K562 (cell line): ENCODE measurements at regions not wholly inside any gene's neighbourhood (a gene's known extent, or its start where the extent isn't known, plus 50 kb on each side); places are given as distances from the start of the nearest gene placed in this dataset.

ENCODE experiments used
- CUX1 ChIP-seq: fragments of 200-800 bp; sonication (Bioruptor generic); IDR thresholded peaks from 2 replicates; pipeline ENCODE4 v1.6.1; 2016; ENCODE audit warnings: missing genetic modification characterization, missing compliant biosample characterization
- DNMT1 ChIP-seq: fragments of 450-650 bp; IDR thresholded peaks from 2 replicates; pipeline ENCODE4 v1.6.1; 2016; ENCODE audit warnings: antibody characterized with exemption, mild to moderate bottlenecking
- FOXA1 ChIP-seq: fragments of 450-650 bp; IDR thresholded peaks from 2 replicates; pipeline ENCODE4 v1.6.1; 2016; ENCODE audit warnings: mild to moderate bottlenecking, borderline replicate concordance
- HNRNPL ChIP-seq: fragments of 200-400 bp; formaldehyde crosslinking; IDR thresholded peaks from 2 replicates; pipeline ENCODE4 v1.6.1; 2017; ENCODE audit warnings: low read depth, mild to moderate bottlenecking, low read length
- PRPF4 ChIP-seq: fragments of 200-400 bp; formaldehyde crosslinking; IDR thresholded peaks from one replicate; pipeline ENCODE4 v1.6.1; 2017; ENCODE audit warnings: low read length, low read depth, mild to moderate bottlenecking; ENCODE audit not compliant: insufficient read depth, poor library complexity, severe bottlenecking
- SIRT6 ChIP-seq: IDR thresholded peaks from one replicate; pipeline ENCODE4 v1.6.1; 2012; ENCODE audit warnings: low read depth, mild to moderate bottlenecking, control low read depth, inconsistent platforms, low read length, moderate library complexity
- SP1 ChIP-seq: sonication (generic); formaldehyde crosslinking; IDR thresholded peaks from 2 replicates; pipeline ENCODE4 v1.8.1; 2022; ENCODE audit warnings: mild to moderate bottlenecking, missing genetic modification reagents
- ZBTB7A ChIP-seq: IDR thresholded peaks from 2 replicates; pipeline ENCODE4 v1.6.1; 2011; ENCODE audit warnings: low read depth, mild to moderate bottlenecking, low read length, moderate library complexity, borderline replicate concordance; ENCODE audit not compliant: control insufficient read depth
- ZNF507 ChIP-seq: conservative IDR thresholded peaks from 2 replicates; pipeline ENCODE4 v1.6.1; 2017; ENCODE audit warnings: missing genetic modification characterization, missing compliant biosample characterization
- ZNF57 ChIP-seq: fragments of 450-650 bp; formaldehyde crosslinking; IDR thresholded peaks from 2 replicates; pipeline ENCODE4 v1.4.0; 2020; ENCODE audit warnings: mild to moderate bottlenecking, moderate library complexity
- ZNF668 ChIP-seq: fragments of 250-450 bp; sonication (Bioruptor Pico); IDR thresholded peaks from 2 replicates; pipeline ENCODE4 v1.8.0; 2022; ENCODE audit warnings: mild to moderate bottlenecking, inconsistent platforms
- TF ChIP-seq, protein P1 (sequence below): fragments of 250-450 bp; sonication (Bioruptor Pico); IDR thresholded peaks from 2 replicates; pipeline ENCODE4 v1.8.0; 2022; ENCODE audit warnings: inconsistent platforms, mild to moderate bottlenecking, moderate library complexity, borderline replicate concordance
- TF ChIP-seq, protein P2 (sequence below): sonication (generic); formaldehyde crosslinking; IDR thresholded peaks from 2 replicates; pipeline ENCODE4 v1.8.1; 2023; ENCODE audit warnings: missing genetic modification reagents, mild to moderate bottlenecking, borderline replicate concordance
- TF ChIP-seq, protein P3 (sequence below): fragments of 450-650 bp; IDR thresholded peaks from 2 replicates; pipeline ENCODE4 v1.6.1; 2016; ENCODE audit warnings: low read depth, mild to moderate bottlenecking, moderate library complexity

DNA sequence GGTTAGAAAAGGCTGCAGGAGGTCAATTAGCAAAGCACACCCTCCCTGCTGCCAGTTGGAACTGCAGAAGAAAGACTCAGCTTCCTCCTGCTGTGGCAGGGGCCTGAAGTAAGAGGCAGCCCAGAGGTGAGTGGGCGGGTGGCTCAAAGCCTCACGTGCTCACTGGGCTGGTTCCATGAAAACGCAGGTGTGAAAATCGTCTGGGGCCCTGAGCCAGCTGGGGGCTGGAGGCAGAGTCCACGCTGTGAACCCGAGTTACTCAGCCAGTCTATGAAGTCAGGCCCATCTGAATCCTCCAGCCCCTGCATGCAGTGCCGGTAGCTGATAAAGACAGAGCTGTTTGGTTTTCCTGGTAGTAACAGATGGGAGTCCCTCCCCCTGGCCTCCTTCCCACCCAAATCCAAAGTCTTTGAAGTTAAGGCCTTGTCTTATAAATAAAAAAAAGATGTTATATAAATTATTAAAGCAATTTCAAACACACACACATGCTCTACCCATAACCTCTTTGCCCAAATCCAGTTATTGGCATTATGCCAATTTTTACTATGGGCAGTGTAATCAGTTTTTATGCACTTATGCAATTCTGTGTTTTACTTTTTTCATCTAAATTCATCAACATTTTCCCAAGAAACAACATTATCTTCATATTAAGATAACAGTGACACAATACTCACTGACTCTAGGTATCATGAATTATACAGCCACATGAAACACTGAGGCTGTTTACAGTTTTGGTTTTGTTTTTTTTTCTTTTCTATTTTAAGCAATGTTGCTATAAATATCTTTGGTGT lies 57.9 kb upstream of the PNMA1 start (continued):
- TF ChIP-seq, protein P1, sequence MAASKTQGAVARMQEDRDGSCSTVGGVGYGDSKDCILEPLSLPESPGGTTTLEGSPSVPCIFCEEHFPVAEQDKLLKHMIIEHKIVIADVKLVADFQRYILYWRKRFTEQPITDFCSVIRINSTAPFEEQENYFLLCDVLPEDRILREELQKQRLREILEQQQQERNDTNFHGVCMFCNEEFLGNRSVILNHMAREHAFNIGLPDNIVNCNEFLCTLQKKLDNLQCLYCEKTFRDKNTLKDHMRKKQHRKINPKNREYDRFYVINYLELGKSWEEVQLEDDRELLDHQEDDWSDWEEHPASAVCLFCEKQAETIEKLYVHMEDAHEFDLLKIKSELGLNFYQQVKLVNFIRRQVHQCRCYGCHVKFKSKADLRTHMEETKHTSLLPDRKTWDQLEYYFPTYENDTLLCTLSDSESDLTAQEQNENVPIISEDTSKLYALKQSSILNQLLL (CRISPR knock-in tag): no peak
- TF ChIP-seq SP1 (CRISPR knock-in tag) (0 out of 2 replicates have a peak, but pooled peaks have one; percentile 29), PRPF4 (no peak), HNRNPL (no peak), ZBTB7A (peak; percentile 33; the same call in 1 of the 2 replicates), ZNF57 (CRISPR knock-in tag) (no peak), CUX1 (CRISPR knock-in tag) (no peak), ZNF507 (tag) (no peak), SIRT6 (no peak), DNMT1 (no peak), ZNF668 (CRISPR knock-in tag) (no peak), FOXA1 (no peak)
- TF ChIP-seq, protein P2, sequence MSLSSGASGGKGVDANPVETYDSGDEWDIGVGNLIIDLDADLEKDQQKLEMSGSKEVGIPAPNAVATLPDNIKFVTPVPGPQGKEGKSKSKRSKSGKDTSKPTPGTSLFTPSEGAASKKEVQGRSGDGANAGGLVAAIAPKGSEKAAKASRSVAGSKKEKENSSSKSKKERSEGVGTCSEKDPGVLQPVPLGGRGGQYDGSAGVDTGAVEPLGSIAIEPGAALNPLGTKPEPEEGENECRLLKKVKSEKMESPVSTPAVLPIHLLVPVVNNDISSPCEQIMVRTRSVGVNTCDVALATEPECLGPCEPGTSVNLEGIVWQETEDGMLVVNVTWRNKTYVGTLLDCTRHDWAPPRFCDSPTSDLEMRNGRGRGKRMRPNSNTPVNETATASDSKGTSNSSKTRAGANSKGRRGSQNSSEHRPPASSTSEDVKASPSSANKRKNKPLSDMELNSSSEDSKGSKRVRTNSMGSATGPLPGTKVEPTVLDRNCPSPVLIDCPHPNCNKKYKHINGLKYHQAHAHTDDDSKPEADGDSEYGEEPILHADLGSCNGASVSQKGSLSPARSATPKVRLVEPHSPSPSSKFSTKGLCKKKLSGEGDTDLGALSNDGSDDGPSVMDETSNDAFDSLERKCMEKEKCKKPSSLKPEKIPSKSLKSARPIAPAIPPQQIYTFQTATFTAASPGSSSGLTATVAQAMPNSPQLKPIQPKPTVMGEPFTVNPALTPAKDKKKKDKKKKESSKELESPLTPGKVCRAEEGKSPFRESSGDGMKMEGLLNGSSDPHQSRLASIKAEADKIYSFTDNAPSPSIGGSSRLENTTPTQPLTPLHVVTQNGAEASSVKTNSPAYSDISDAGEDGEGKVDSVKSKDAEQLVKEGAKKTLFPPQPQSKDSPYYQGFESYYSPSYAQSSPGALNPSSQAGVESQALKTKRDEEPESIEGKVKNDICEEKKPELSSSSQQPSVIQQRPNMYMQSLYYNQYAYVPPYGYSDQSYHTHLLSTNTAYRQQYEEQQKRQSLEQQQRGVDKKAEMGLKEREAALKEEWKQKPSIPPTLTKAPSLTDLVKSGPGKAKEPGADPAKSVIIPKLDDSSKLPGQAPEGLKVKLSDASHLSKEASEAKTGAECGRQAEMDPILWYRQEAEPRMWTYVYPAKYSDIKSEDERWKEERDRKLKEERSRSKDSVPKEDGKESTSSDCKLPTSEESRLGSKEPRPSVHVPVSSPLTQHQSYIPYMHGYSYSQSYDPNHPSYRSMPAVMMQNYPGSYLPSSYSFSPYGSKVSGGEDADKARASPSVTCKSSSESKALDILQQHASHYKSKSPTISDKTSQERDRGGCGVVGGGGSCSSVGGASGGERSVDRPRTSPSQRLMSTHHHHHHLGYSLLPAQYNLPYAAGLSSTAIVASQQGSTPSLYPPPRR: no peak
- TF ChIP-seq, protein P3, sequence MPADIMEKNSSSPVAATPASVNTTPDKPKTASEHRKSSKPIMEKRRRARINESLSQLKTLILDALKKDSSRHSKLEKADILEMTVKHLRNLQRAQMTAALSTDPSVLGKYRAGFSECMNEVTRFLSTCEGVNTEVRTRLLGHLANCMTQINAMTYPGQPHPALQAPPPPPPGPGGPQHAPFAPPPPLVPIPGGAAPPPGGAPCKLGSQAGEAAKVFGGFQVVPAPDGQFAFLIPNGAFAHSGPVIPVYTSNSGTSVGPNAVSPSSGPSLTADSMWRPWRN: peak; percentile 25; the same call in 1 of the 2 replicates
